ENCODE measurements at regions not wholly inside any gene's neighbourhood (a gene's known extent, or its start where the extent isn't known, plus 50 kb on each side); places are given as distances from the start of the nearest gene placed in this dataset.

DNA sequence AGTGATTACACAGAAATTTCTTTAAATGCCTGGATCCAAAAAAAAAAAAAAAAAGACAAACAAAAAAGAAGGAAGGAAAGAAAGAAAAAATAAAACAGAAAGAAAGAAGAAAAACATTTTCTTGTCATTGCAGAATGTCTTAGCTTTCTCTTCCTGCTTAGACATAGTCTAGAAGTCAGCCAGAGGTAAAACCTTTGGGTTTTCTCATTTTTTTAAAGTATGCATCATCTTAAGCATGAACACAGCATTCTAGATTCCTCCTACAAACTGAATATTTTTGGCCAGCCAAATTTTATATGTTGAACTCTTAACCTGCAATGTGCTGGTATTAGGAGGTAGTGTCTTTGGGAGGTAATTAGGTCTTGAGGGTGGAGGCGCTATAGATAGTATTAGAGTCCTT lies 243.9 kb downstream of the TRIB2 start:
- FAIRE-seq: no peak
- no peak for DNase-seq (ENCODE audit: insufficient read length, low spot score)
- TF ChIP-seq, protein P1, sequence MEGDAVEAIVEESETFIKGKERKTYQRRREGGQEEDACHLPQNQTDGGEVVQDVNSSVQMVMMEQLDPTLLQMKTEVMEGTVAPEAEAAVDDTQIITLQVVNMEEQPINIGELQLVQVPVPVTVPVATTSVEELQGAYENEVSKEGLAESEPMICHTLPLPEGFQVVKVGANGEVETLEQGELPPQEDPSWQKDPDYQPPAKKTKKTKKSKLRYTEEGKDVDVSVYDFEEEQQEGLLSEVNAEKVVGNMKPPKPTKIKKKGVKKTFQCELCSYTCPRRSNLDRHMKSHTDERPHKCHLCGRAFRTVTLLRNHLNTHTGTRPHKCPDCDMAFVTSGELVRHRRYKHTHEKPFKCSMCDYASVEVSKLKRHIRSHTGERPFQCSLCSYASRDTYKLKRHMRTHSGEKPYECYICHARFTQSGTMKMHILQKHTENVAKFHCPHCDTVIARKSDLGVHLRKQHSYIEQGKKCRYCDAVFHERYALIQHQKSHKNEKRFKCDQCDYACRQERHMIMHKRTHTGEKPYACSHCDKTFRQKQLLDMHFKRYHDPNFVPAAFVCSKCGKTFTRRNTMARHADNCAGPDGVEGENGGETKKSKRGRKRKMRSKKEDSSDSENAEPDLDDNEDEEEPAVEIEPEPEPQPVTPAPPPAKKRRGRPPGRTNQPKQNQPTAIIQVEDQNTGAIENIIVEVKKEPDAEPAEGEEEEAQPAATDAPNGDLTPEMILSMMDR (IDR thresholded peaks at IDR 0.05; ENCODE audit: insufficient read depth, missing control alignments): no peak

DNA sequence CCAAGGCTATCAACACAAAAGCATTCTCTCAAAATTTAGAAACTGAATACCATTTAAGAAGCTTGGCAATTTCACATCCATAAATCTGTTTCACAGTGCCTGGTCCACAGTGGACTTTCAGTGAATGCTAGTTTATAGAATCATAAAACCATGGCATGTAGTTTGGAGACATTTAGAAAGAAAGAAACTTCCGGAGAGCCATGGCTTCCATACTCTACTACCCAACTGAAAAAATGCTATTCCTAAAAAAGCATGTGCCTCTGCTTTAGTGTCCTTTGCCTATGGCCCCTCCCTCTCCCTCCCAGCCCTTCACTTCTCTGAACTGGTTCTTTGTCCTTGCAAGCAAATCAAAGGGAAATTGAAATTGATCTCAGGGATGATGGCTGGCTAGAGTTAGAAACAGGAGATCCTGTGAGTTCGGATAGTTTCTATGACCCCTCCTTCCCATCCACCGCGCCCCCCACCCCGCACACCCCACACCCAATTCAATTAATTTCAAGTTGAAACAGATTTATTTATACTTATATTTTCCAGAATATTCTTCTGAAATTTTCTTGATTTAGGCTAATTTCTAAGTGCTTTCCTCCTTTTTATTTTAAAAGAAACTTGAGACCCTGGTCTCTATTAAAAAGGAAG lies 248.3 kb downstream of the TRIB2 start:
- FAIRE-seq (no peak), DNase-seq (ENCODE audit: insufficient read length, low spot score) (no peak)
- TF ChIP-seq, protein P1 (IDR thresholded peaks at IDR 0.05; ENCODE audit: insufficient read depth, missing control alignments): no peak

DNA sequence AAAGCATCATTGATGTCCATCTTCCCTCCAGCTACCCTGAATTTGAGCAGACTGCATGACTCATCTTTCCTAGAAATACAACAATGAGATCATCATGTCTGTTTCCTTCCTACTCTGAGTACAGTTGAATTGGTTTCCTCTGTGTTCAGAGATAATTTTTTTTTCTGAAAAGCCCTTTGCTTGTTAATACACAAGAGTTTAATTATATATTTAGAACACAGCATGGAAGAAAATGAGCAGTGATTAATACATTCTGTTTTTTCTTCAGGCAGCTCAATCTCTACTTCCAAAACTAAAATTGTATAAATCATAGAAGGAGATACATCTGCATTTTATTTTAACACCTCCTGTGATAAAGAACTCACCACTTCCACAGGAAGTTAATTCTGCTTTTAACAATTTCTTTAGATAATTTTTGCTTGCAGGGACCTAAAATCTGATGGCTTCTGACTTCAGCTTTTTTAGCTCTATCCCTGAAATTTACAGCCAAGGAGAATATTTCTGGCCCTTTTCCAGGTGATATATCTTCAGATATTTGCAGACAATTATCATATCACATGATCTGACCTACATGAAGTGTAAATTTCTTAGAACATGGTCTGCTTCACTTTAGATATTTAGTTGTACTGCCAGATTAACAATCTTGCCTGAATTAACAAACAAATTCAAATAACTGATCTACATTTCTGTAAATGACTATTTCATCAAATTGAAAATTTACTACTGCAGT lies 249.0 kb downstream of the TRIB2 start:
- TF ChIP-seq, protein P1 (IDR thresholded peaks at IDR 0.05; ENCODE audit: insufficient read depth, missing control alignments): no peak
- FAIRE-seq: no peak
- no peak for DNase-seq (ENCODE audit: insufficient read length, low spot score)

GRCh38 chr2:12967804-12968203 lies 251.1 kb downstream of the TRIB2 start:
- FAIRE-seq (no peak), DNase-seq (ENCODE audit: insufficient read length, low spot score) (no peak)
- TF ChIP-seq, protein P1 (IDR thresholded peaks at IDR 0.05; ENCODE audit: insufficient read depth, missing control alignments): no peak

DNA sequence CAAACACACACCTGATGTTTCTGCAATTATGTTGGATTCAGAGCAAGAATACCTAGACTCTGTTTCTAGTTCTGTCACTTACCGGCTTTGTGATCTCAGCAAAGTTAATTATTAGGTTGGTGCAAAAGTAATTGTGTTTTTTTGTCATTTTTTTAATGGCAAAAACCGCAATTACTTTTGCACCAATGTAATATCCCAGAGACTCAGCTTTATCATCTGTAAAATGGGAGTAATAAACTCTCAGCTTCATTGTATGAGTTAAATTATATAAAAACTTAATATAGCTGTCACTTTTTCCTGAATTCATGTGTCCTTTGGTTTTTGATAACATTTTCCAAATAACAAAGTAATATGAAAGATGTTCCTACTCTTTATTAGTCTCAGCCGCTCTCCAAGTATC lies 251.7 kb downstream of the TRIB2 start:
- TF ChIP-seq, protein P1 (IDR thresholded peaks at IDR 0.05; ENCODE audit: insufficient read depth, missing control alignments): no peak
- DNase-seq (ENCODE audit: insufficient read length, low spot score) (no peak), FAIRE-seq (no peak)

- TF ChIP-seq, protein P1 (IDR thresholded peaks at IDR 0.05; ENCODE audit: insufficient read depth, missing control alignments): no peak
- DNase-seq (ENCODE audit: insufficient read length, low spot score) (no peak), FAIRE-seq (no peak)
Measured at GRCh38 chr2:12970861-12971260, 254.1 kb downstream of the TRIB2 start.

Data from D721Med (cell line).